Activated naive CD8-positive, alpha-beta T cell treated with anti-CD3 and anti-CD28 coated beads, Interleukin-2, amount 50 U/mL, for 24 hours (primary cell): ENCODE measurements at regions not wholly inside any gene's neighbourhood (a gene's known extent, or its start where the extent isn't known, plus 50 kb on each side); places are given as distances from the start of the nearest gene placed in this dataset.

Experiments used
- ATAC-seq: fragments of 150-1000 bp; cut with Tn5 transposase; one replicate; pipeline ENCODE4 v1.10.0; 2021
- DNase-seq: peaks from one replicate; pipeline ENCODE4 v3.0.0; 2021
- H3K27ac Mint-ChIP-seq: one replicate; pipeline ENCODE4 v1.8.0; 2021; ENCODE audit warnings: mild to moderate bottlenecking, mixed read lengths
- H3K27me3 Mint-ChIP-seq: one replicate; pipeline ENCODE4 v1.8.0; 2021; ENCODE audit warnings: mixed read lengths
- H3K36me3 Mint-ChIP-seq: one replicate; pipeline ENCODE4 v1.8.0; 2021; ENCODE audit warnings: low read depth, mixed read lengths
- H3K4me1 Mint-ChIP-seq: one replicate; pipeline ENCODE4 v1.8.0; 2021; ENCODE audit warnings: mixed read lengths
- H3K4me3 Mint-ChIP-seq: one replicate; pipeline ENCODE4 v1.8.0; 2021; ENCODE audit warnings: mild to moderate bottlenecking, moderate library complexity, mixed read lengths
- H3K9me3 Mint-ChIP-seq: one replicate; pipeline ENCODE4 v1.8.0; 2021; ENCODE audit warnings: mixed read lengths

DNA sequence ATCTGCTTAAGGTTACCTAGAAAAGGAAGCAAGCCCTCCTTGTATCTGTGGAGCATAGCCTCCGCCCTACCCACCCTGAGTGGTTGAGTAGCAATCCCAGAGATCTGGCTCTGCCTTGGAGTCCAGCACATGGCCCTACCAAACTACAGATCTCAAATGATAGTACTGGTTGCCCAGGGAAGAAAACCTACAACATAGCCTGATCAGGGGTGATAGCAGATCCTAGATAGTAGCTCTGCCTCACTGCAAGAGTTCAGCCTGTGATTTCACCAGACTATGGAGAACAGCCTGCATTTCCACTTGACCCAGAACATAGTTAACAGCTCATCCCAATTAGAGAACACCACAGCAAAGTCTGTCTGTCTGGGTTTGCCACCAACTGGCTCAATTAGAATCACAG, 279.5 kb downstream of the ETNK1 start:
- H3K4me3 Mint-ChIP-seq, result no peak overlapping the region
- ATAC-seq (no peak), DNase-seq (no peak)
- no peaks in the 10 kb centered on the region for H3K9me3 Mint-ChIP-seq
- no peaks in the 10 kb centered on the region for H3K36me3 Mint-ChIP-seq
- H3K27ac Mint-ChIP-seq, result no peak overlapping the region
- H3K4me1 Mint-ChIP-seq, result no peaks in the 10 kb centered on the region
- no peaks in the 10 kb centered on the region for H3K27me3 Mint-ChIP-seq

DNA sequence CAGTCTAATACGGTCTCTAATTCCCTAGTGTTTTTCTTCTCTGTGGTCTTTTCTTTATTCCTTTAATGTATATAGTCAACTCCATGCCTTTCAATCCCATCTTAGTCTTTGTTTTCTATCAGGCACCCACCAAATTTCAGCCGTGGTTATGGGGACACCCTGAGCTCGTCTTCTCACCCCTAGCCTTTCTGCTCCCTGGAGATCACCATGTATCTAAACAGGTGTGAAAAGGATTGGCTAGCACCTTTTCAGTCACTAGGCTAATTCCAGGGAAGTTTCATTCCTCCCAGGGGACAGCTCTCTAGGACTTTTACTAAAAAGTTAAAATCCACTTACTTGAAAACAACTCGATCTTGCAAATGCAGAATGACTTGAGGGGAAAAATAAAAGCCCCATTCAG, 291.3 kb downstream of the ETNK1 start:
- ATAC-seq (no peak), DNase-seq (no peak)
- H3K36me3 Mint-ChIP-seq, result no peaks in the 10 kb centered on the region
- H3K9me3 Mint-ChIP-seq, result no peaks in the 10 kb centered on the region
- no peaks in the 10 kb centered on the region for H3K27me3 Mint-ChIP-seq
- no peak overlapping the region for H3K27ac Mint-ChIP-seq
- no peaks in the 10 kb centered on the region for H3K4me1 Mint-ChIP-seq
- H3K4me3 Mint-ChIP-seq, result no peak overlapping the region

DNA sequence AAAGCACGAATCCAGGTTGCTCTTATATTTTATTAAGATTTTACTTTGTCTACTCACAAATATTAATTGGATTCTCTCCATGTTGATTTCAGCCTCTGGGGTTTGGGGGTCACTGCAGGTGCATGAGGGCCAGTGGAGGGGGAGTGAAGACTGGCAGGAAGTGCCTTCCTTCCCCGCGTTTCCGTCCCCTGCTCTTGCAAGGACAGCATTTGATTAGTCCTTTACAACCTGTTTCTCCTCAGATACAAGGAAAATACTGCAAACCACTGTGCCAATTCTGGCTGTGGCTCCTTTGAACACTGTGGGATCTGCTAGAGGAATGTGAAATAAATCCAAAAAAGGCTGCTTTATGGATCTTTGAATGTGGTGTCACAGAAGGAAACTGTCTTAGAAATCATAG, 291.8 kb downstream of the ETNK1 start:
- DNase-seq, result no peak
- no peak for ATAC-seq
- Mint-ChIP-seq H3K27me3 (no peaks in the 10 kb centered on the region), H3K9me3 (no peaks in the 10 kb centered on the region), H3K36me3 (no peaks in the 10 kb centered on the region), H3K27ac (no peak overlapping the region), H3K4me3 (no peak overlapping the region), H3K4me1 (no peaks in the 10 kb centered on the region)

DNA sequence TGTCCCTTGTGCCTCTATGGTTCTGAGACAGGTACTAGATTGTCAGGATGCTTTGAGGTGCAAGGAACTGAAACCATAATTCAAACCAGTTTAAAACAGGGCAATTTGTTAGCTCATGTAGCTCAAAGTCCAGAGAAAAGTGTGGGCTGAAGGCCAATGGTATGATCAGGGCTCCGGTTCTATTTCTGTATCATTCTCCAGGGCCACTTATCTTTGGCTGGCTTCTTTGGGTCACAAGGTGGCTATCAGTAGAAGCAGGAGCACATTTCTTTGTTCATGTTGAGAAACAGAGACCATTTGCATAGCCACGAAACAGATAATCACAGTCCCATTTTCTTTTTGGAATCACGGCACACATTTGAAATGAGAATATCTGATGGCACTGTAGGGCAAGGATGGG, 294.9 kb downstream of the ETNK1 start:
- ATAC-seq (no peak), DNase-seq (no peak)
- Mint-ChIP-seq H3K27ac (no peak overlapping the region), H3K9me3 (no peaks in the 10 kb centered on the region), H3K36me3 (no peaks in the 10 kb centered on the region), H3K27me3 (no peaks in the 10 kb centered on the region), H3K4me3 (no peak overlapping the region), H3K4me1 (no peaks in the 10 kb centered on the region)

DNA sequence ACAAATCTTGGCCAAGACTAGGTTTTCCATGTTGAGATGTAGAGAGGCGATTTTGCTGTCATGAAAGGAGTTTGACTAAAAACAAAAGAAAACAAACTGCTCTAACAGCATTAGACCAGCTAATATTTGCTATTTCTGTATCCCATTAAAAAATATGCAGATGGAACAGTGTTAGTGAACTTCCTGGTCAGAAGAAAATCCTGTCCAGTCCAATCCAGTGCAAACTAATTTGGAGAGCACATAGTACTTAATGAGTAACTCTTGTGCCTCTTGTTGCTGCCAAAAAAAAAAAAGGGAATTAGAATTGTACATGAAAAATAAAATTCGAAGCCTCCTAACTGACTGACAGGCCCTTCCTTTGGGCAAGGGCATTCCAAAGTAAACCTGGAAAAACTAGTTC, 298.8 kb downstream of the ETNK1 start:
- no peak overlapping the region for H3K27ac Mint-ChIP-seq
- no peaks in the 10 kb centered on the region for H3K27me3 Mint-ChIP-seq
- H3K36me3 Mint-ChIP-seq, result no peaks in the 10 kb centered on the region
- DNase-seq, result no peak
- H3K4me1 Mint-ChIP-seq, result no peaks in the 10 kb centered on the region
- H3K9me3 Mint-ChIP-seq, result no peaks in the 10 kb centered on the region
- H3K4me3 Mint-ChIP-seq, result no peak overlapping the region
- ATAC-seq, result no peak

DNA sequence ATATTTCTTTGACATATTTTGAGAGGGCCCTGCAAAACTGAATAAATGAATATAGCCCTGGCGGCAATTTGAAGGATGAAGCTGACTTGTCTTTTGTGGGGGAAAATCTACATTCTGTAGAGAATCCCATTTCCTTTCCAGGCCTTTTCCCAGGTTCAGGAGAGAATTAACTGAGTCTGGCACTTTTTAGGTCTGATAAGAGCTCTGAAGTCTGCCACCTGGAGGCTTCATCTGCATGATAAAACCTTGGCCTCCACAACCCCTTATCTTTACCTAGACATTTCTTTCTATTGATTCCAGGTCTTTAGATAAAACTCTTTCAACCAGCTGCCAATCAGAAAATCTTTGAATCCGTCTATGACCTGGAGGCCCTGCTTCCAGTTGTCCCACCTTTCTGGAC, 299.4 kb downstream of the ETNK1 start:
- Mint-ChIP-seq H3K4me1 (no peaks in the 10 kb centered on the region), H3K4me3 (no peak overlapping the region), H3K27me3 (no peaks in the 10 kb centered on the region), H3K36me3 (no peaks in the 10 kb centered on the region), H3K9me3 (no peaks in the 10 kb centered on the region), H3K27ac (no peak overlapping the region)
- ATAC-seq (no peak), DNase-seq (no peak)

DNA sequence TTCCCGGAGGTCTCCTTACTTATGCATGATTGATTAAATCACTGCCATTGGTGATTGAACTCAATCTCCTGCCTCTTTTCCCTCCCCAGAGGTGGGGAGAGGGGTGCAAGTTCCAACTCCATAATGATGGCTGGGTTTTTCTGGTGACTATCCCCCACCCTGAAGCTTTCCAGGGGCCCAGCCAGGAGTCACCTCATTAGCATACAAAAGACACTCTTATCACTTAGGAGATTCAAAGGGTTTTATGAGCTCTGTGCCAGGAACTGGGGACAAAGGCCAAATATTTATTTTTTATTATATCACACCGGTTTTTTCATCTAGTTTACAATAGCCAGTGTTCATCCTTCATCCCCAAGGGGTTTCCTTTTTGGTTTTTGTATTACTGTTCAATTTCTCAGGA, 300.7 kb downstream of the ETNK1 start:
- no peak for DNase-seq
- no peaks in the 10 kb centered on the region for H3K4me1 Mint-ChIP-seq
- no peaks in the 10 kb centered on the region for H3K9me3 Mint-ChIP-seq
- no peaks in the 10 kb centered on the region for H3K27me3 Mint-ChIP-seq
- H3K27ac Mint-ChIP-seq, result no peak overlapping the region
- H3K36me3 Mint-ChIP-seq, result no peaks in the 10 kb centered on the region
- ATAC-seq, result no peak
- H3K4me3 Mint-ChIP-seq, result no peak overlapping the region

DNA sequence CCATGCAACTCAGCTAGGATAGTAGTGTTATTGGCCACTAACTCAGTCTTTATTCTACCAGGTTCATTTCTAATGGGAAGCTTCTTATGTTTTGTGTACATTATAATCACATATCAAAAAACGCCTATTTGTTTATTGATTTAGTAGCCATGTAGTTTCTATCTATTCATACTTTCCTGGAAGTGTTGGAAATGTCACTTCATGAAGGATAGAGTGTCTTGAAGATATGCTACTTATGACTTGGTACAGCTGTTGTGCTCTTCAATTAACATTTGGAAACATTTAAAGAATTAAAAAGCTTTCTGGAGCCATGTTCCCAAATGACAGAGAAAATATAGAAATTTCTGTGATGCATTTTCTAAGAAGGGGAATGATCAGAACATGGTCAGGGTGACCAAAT, 307.5 kb downstream of the ETNK1 start:
- H3K9me3 Mint-ChIP-seq, result no peaks in the 10 kb centered on the region

DNA sequence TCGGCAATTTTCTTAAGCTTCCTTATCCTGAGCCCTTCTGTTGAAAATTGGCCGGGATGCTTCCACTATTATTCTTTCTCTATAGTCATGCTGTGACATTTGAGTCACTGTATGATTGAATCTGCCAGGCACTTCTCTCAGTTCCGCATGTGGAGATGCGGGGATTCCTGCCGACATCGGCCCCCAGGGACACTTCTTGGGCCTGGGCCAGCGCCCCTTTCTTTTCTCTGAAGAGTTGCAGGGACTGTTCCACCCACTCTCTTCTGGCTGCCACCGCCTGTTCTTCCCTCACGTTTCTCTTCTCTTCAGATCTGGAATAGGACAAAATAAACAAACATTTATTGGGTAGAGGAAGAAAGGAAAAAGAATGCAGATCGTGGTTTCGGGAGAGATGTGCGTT, 310.1 kb downstream of the ETNK1 start:
- Mint-ChIP-seq H3K27ac (no peak overlapping the region), H3K4me1 (no peaks in the 10 kb centered on the region)
- ATAC-seq, result no peak

More for the DNA sequence above, 307.5 kb downstream of the ETNK1 start:
- Mint-ChIP-seq H3K27me3 (peaks cover 2% of the 10 kb centered on the region), H3K4me1 (no peaks in the 10 kb centered on the region), H3K27ac (no peak overlapping the region), H3K4me3 (no peak overlapping the region), H3K36me3 (no peaks in the 10 kb centered on the region)
- ATAC-seq, result no peak
- DNase-seq, result no peak

DNA sequence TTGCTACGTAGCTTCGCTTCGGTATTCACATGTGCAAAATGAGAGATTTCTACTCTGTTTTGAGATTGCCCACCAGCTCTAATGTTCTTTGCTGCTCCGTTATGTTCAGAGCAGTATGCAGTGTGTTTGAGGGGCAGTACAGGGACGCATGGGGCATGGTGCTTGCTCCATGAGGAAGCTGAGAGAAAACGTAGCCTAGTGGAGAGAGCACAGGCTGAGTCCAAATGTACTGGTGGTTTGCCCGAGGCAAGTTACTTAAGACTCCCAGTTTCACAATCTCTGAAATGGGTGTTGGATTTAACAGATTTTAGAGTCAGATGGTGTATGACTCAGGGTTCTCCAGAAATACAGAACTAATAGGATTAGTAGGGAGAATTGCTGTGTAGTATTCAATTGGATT, 310.5 kb downstream of the ETNK1 start:
- Mint-ChIP-seq H3K36me3 (no peaks in the 10 kb centered on the region), H3K4me1 (no peaks in the 10 kb centered on the region), H3K9me3 (peaks cover 5% of the 10 kb centered on the region), H3K27me3 (peaks cover 2% of the 10 kb centered on the region), H3K4me3 (no peak overlapping the region), H3K27ac (no peak overlapping the region)
- DNase-seq (no peak), ATAC-seq (no peak)

More for the DNA sequence above, 310.1 kb downstream of the ETNK1 start:
- Mint-ChIP-seq H3K4me3 (no peak overlapping the region), H3K36me3 (no peaks in the 10 kb centered on the region), H3K27me3 (peaks cover 2% of the 10 kb centered on the region), H3K9me3 (peaks cover 3% of the 10 kb centered on the region)
- no peak for DNase-seq

DNA sequence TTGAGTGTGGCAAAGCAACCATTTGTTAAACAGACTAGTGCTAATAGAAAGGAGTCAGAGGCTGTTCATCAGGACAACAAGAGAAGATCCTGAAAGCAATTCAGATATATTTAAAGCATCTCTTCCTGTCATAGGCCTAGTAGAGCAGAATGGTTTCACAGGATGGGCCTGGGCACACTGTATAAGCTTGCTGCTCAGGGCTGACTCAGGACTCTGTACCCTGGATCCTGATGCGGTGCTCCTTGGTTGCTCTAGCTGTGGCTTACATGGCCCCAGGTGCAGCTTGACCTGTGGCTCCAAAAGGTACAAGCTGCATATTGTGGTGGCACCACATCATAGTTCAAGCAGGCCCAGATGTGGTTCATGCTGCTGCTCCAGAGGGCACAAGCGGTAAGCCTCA, 313.4 kb downstream of the ETNK1 start:
- H3K9me3 Mint-ChIP-seq, result peaks cover 10% of the 10 kb centered on the region
- DNase-seq, result no peak
- no peaks in the 10 kb centered on the region for H3K4me1 Mint-ChIP-seq
- H3K27ac Mint-ChIP-seq, result no peak overlapping the region
- H3K36me3 Mint-ChIP-seq, result no peaks in the 10 kb centered on the region
- H3K4me3 Mint-ChIP-seq, result no peak overlapping the region
- peaks cover 2% of the 10 kb centered on the region for H3K27me3 Mint-ChIP-seq
- ATAC-seq, result no peak

DNA sequence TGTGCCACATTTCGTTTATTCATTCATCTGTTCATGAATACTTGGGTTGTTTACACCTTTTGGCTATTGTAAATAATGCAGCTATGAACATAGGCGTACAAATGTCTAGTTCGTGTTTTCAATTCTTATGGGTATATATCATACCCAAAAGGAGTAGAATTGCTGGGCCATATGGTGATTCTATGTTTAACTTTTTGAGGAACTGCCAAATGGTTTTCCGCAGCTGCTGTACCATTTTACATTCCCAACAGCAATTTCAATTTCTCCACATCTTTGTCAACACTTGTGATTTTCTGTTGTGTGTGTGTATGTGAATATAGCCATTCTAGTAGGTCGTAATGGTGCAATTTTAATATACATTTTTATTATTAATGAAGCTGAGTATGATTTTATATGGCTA, 326.2 kb downstream of the ETNK1 start:
- Mint-ChIP-seq H3K27ac (no peak overlapping the region), H3K9me3 (peaks cover 8% of the 10 kb centered on the region), H3K4me1 (no peaks in the 10 kb centered on the region), H3K27me3 (no peaks in the 10 kb centered on the region), H3K4me3 (no peak overlapping the region), H3K36me3 (no peaks in the 10 kb centered on the region)
- no peak for DNase-seq
- ATAC-seq, result no peak

DNA sequence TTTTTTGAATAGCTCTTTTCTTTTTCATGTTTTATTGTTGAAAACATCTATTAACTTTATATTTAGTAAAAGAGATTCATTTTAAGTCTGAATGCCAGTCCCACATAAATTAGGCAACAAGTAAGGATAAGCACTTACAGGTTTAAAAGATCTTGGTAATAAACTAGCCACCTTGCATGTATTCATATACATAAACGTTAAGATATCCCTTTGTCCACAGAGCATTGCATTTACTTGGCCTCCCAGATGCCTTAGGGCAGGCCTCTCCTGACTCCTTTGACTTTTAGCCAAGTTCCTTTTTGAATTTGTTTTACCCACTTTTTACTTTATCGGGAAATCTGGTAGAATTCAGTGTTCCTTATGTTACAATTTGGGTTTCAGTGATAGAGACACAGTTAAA, 331.7 kb downstream of the ETNK1 start:
- no peak overlapping the region for H3K4me3 Mint-ChIP-seq
- DNase-seq (no peak), ATAC-seq (no peak)
- no peaks in the 10 kb centered on the region for H3K4me1 Mint-ChIP-seq
- H3K27me3 Mint-ChIP-seq, result no peaks in the 10 kb centered on the region
- H3K9me3 Mint-ChIP-seq, result peaks cover 8% of the 10 kb centered on the region
- H3K27ac Mint-ChIP-seq, result no peak overlapping the region
- no peaks in the 10 kb centered on the region for H3K36me3 Mint-ChIP-seq

DNA sequence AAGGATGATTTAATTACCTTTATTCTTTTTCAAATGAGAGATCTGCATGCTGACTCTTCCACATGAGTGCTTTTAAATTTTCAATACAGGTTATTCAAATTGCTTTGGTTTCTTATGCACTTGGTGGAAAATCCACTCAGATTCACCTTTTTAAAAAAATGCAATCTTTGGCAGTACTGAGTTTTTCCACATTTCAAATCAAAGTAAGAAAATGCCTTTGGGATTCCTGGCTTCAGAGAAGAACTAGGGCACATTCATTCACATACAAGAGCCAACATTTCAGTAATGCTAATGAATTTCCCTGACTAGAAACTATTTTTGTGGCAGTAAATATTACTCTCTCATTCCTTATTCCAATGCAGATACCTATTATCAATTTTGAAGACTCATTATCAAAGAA, 342.2 kb downstream of the ETNK1 start:
- H3K4me3 Mint-ChIP-seq, result no peak overlapping the region
- H3K9me3 Mint-ChIP-seq, result no peaks in the 10 kb centered on the region
- H3K27me3 Mint-ChIP-seq, result no peaks in the 10 kb centered on the region
- ATAC-seq (no peak), DNase-seq (no peak)
- H3K27ac Mint-ChIP-seq, result no peak overlapping the region
- H3K4me1 Mint-ChIP-seq, result no peaks in the 10 kb centered on the region
- no peaks in the 10 kb centered on the region for H3K36me3 Mint-ChIP-seq

DNA sequence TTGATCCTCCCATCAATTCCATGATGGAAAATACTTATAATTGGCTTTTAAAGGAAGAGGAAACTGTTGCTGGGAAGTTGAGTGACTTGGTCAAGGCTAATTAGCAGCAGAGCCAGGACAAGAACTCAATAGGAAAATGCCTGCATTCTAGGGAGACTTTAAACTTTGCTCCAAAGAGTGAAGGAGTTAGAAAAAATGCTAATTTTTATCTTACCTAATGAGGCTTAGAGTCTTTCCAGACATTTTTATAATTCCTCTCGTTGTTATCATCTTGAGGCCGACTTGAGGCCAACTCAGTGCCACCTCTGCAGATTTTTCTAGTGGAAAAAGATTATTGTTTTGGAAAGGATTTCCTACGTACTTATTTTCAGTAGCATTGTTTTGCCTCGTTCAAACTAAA, 344.6 kb downstream of the ETNK1 start:
- H3K36me3 Mint-ChIP-seq, result no peaks in the 10 kb centered on the region
- H3K27me3 Mint-ChIP-seq, result no peaks in the 10 kb centered on the region
- no peak overlapping the region for H3K27ac Mint-ChIP-seq
- no peaks in the 10 kb centered on the region for H3K4me1 Mint-ChIP-seq
- DNase-seq (no peak), ATAC-seq (no peak)
- no peak overlapping the region for H3K4me3 Mint-ChIP-seq
- no peaks in the 10 kb centered on the region for H3K9me3 Mint-ChIP-seq

DNA sequence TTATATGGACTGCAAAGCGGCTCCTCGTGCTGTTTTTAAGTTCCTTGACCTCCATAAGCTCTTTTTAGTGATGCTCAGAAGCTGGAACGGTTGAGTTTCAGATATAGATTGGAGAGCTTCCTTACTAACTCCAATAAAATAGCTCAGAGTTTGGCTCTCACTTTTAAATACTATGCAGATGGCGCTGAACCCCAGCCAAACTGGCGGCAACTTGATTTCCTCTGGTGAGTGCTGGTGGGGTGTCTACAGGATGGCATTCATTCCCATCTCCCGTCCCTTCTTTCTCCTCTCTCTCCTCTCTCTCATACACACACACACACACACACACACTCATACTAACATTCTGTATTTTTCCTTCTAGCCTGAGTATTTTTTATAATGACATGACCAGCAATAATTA, 346.3 kb downstream of the ETNK1 start:
- no peak overlapping the region for H3K27ac Mint-ChIP-seq
- DNase-seq (no peak), ATAC-seq (no peak)
- no peaks in the 10 kb centered on the region for H3K4me1 Mint-ChIP-seq
- H3K4me3 Mint-ChIP-seq, result no peak overlapping the region
- no peaks in the 10 kb centered on the region for H3K9me3 Mint-ChIP-seq
- no peaks in the 10 kb centered on the region for H3K27me3 Mint-ChIP-seq
- no peaks in the 10 kb centered on the region for H3K36me3 Mint-ChIP-seq
